Fibroblast of skin of abdomen (primary cell): ENCODE measurements at regions not wholly inside any gene's neighbourhood (a gene's known extent, or its start where the extent isn't known, plus 50 kb on each side); places are given as distances from the start of the nearest gene placed in this dataset.
"Not testable (repeated sequence)": the region's sequence is repeated elsewhere in the genome, so short reads cannot be mapped to it uniquely, and the experiment has no call there.

Experiments used
- DNase-seq: peaks from one replicate; pipeline ENCODE4 v3.0.0-alpha.2; 2013

- not testable (repeated sequence) for DNase-seq
These were observed 285.9 kb downstream of the BCL2L11 start for GRCh38 chr2:111406616-111407015.

GRCh38 chr2:111407632-111408194, 287.0 kb downstream of the BCL2L11 start:
- DNase-seq, result not testable (repeated sequence)

GRCh38 chr2:111410868-111411406, 290.2 kb downstream of the BCL2L11 start:
- not testable (repeated sequence) for DNase-seq

DNA sequence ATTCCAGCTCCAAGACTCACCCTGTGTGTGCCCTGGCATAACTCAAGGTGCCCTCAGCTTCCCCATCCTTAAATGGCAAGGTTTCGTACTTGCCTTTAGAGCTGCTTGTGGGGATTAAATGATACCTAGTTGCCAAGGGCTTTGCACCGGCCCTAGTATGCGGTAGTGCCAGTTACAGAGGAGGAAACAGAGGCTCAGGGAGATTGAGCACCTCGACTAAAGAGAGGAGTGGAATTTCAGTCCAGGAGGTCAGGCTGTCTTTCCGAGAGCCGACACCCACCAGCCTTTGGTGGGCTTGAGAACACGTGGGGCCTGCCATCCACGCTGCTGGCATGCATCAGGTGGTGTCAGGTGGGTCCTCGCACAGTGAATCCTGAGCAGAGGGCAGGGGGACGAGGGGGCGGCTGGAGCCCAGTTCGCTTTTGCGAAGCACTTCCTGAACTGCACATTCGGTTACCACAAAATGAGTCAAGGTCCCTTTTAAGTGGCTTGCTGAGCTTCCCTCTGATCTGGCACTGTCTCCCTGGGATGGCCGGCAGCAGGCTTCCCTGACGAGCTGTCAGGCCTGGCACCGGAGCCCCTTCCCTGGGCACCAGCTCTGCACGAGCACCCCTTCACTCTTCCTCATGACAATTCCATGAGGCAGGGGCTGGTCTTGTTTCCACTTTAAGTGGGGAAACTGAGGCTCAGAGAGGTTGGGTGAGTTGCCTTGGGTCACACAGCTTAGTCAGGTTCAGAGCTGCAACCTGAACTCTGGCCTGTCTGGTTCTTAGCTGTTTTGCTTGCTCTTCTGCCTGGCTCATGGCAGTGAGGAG, 291.4 kb downstream of the BCL2L11 start:
- DNase-seq, result not testable (repeated sequence)

DNA sequence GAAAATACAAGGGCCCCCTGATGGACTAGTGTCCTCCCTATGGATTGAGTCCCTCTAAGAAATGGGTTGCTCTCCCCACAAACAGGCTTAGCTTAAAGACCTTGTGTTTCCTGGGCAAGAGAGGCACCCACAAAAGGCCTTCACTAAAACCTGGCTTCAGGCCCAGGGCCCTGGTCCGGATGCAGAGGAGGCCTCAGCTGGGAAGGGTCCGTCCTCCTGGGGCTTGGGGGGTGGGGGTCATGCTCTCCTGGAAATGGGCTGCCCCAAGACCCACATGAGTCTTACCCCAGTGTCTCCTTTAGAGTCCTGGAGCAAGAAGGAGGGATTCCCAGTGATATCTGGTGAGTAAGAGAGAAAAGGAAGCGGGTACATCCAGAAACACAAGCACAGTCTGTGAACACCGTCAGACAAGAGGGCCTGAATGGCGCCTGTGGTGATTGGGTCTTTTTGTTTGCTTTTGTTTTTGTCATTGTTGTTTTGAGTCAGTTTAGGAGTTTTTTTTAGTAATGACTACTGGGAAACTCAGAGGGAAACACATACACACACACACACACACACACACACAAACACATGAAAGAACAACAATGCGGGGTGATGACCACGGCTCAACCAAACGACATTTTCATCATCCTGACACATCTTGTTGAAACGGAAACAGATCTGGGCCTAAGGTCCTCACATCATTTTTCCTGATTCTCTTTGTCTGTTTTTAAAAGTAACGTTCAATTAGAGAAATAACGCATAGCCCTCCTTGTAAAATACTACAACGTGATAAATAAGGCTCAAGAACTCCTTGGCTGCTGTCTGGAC, 292.3 kb downstream of the BCL2L11 start:
- DNase-seq, result not testable (repeated sequence)

GRCh38 chr2:111413950-111414349, 293.2 kb downstream of the BCL2L11 start:
- not testable (repeated sequence) for DNase-seq

DNA sequence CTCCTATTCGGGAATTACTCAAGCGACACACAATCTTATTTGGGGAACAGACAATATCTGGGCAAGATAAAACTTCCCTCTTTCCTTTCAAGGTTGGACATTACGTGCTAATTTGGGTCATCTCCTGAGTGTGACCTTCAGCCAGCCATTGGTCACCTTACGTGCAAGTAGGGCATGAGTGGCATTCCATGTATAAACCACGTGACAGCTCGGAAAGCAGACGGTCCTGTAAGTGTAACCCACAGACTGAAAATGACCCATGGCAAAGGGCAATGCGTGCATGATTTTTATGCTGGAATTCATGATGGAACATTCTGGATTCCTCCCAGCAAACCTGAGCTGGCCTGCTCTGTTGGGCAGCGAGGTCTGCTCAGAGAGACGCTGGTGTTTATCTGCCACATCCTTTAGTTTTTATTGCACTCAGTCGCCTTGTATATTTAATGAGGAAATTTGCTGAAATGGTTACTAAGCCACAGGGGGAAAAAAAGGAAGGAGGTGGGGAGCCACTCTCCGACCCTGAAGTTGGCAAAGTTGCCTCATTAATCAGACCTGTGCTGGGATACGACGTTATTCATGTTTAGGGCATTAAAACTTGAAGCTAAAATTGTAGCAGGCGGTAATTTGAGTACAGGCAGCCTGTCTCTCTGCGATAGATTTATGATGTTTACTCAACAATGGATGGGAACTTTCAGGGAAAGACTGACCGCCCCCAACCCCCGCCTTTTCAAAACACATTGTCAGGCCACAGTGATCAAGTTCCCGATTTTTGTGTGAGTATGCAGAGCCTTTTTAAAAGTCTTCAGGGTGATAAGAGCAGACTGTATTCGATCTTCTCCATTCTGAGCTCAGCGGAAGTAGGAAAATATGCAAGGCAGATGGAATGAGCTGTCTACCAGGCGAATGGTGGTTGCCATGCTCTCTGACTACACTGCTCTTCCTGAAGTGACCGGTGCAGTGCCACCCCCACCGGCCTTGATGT, 295.3 kb downstream of the BCL2L11 start:
- peak; percentile 36 for DNase-seq

- not testable (repeated sequence) for DNase-seq
These were observed 296.3 kb downstream of the BCL2L11 start for GRCh38 chr2:111417026-111417425.

- DNase-seq, result not testable (repeated sequence)
These were observed 297.6 kb downstream of the BCL2L11 start for GRCh38 chr2:111418091-111418875.

- not testable (repeated sequence) for DNase-seq
These were observed 299.4 kb downstream of the BCL2L11 start for GRCh38 chr2:111420074-111420473.

- DNase-seq, result not testable (repeated sequence)
These were observed 300.1 kb downstream of the BCL2L11 start for GRCh38 chr2:111420835-111421234.

DNA sequence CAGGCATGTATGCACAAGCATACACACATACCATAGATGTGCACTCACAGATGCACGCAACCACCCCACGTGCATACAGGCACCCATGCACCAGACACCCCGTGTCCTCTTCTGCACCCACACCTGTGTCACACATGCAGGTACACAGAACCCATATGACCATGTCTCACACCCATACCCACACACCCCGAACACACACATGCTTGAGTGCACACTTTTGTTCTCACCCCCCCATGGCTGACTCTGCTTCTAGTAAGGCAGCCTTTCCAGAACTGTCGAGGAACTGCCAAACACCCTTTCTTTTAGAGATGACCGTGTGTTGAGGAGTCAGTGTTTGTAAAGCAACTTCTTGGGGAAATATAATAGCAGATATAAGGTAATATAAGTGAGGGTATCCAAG, 301.2 kb downstream of the BCL2L11 start:
- not testable (repeated sequence) for DNase-seq

- not testable (repeated sequence) for DNase-seq
These were observed 301.8 kb downstream of the BCL2L11 start for GRCh38 chr2:111422562-111422961.

DNA sequence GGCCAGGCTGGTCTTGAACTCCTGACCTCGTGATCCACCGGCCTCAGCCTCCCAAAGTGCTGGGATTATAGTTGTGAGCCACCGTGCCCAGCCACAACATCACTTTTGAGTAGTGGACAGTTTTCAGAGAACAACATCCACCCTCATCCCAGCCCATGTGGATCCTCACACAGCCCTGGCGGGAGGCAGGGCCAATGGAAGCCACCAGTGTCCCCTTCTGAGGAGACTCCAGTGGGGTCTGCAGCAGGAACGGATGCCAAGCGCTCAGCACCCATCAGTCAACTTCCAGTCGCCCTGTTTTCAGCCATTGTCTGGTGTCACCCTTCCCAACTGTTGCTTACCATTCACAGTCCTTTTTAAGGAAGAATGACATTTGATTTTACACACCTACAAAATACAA, 302.5 kb downstream of the BCL2L11 start:
- not testable (repeated sequence) for DNase-seq

DNA sequence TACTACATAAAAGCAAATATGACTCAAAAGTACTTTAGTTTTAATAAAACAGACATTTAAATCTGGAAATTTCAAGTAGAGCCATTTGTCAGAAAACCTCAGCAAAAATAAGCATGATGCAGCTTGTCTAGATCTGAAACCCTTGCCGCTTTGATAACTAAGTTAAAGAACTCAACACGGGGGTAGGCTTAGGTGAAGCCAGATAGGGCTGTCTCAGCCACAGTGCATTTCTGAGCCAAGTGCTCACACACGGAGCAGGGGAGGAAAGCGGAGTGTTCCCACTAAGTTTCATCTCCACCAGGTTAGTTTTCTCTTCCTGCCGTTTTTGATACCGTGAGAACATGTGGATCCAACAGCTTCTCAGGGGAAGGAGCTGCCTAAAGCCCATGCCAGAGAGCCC, 303.5 kb downstream of the BCL2L11 start:
- not testable (repeated sequence) for DNase-seq

DNA sequence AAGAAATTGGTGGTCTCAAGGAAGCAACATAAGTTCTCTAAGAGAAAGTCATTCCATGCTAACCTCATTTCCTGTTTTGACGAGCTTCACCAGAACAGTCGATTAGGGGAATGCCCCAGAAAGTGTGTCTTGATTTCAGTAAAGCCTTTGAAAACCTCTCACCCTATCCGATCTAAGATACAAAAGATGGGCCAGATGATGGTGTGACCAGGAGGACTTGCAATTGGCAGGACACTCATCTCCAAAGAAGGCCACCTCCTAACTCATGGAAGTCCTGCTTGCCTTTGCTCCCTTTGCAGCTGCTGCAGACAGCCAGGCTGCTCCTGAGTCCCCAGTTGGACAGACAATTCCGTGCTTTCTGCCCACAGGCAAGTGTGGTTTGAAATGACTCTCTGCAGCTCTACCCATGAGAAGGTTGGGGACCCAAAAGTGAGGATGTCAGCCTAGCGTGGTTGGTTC, 304.2 kb downstream of the BCL2L11 start:
- DNase-seq, result not testable (repeated sequence)

DNA sequence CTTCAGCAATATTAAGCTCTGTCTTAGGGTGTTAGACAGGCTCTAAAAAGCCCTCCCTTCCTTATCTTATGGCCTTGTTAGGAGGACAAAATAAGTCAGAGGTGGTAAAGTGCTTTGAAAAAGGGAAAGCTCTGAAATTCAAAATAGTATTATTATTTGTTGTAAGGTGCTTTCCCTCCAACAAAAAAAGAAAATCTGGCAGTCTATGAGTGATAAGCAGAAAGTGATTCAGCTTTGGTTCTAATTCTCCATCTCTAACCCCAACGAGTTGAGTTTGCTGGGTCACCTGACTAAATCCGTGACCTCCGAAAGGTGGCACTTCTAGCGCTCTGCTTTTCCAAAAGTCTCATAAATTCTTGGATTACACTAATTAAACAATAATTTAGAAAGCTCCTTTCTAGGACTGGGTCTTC, 305.1 kb downstream of the BCL2L11 start:
- not testable (repeated sequence) for DNase-seq

GRCh38 chr2:111427346-111427745, 306.6 kb downstream of the BCL2L11 start:
- DNase-seq, result not testable (repeated sequence)

- DNase-seq, result not testable (repeated sequence)
These were observed 308.2 kb downstream of the BCL2L11 start for GRCh38 chr2:111428915-111429314.

- DNase-seq, result not testable (repeated sequence)
These were observed 308.6 kb downstream of the BCL2L11 start for GRCh38 chr2:111429353-111429752.
